SK-N-SH treated with all-trans-retinoic acid at 6 μM for 48 hours (cell line): ENCODE measurements at regions not wholly inside any gene's neighbourhood (a gene's known extent, or its start where the extent isn't known, plus 50 kb on each side); places are given as distances from the start of the nearest gene placed in this dataset.

ENCODE experiments used
- ATAC-seq: fragments of 200-7000 bp; cut with Tn5 transposase; 3 replicates; pipeline ENCODE4 v1.9.1; 2020; ENCODE audit warnings: mild to moderate bottlenecking, moderate library complexity
- ARNTL ChIP-seq: fragments of 450-650 bp; formaldehyde crosslinking; IDR thresholded peaks from 2 replicates; pipeline ENCODE4 v1.5.0; 2020; ENCODE audit warnings: low read depth, mild to moderate bottlenecking, moderate library complexity, borderline replicate concordance
- BACH2 ChIP-seq: fragments of 250-450 bp; sonication (Bioruptor Pico); IDR thresholded peaks from 2 replicates; pipeline ENCODE4 v1.9.0; 2021; ENCODE audit warnings: mild to moderate bottlenecking, borderline replicate concordance
- CREB5 ChIP-seq: fragments of 250-450 bp; sonication (Bioruptor Pico); IDR thresholded peaks from 2 replicates; pipeline ENCODE4 v1.5.1; 2020; ENCODE audit warnings: low read depth, mild to moderate bottlenecking, moderate library complexity
- CSDC2 ChIP-seq: fragments of 250-450 bp; sonication (Bioruptor Pico); IDR thresholded peaks from 2 replicates; pipeline ENCODE4 v1.5.0; 2020; ENCODE audit warnings: mild to moderate bottlenecking, moderate library complexity
- CSRNP3 ChIP-seq: fragments of 250-450 bp; sonication (Bioruptor Pico); IDR thresholded peaks from 2 replicates; pipeline ENCODE4 v1.5.1; 2021; ENCODE audit warnings: mild to moderate bottlenecking, moderate library complexity
- ESRRG ChIP-seq: fragments of 250-450 bp; sonication (Bioruptor Pico); IDR thresholded peaks from 2 replicates; pipeline ENCODE4 v1.6.1; 2021; ENCODE audit warnings: mild to moderate bottlenecking
- GLIS3 ChIP-seq: fragments of 250-450 bp; sonication (Bioruptor Pico); IDR thresholded peaks from 2 replicates; pipeline ENCODE4 v1.5.0; 2020; ENCODE audit warnings: mild to moderate bottlenecking, moderate library complexity
- ISL1 ChIP-seq: fragments of 250-450 bp; sonication (Bioruptor Pico); IDR thresholded peaks from 2 replicates; pipeline ENCODE4 v2.1.2; 2022; ENCODE audit warnings: mild to moderate bottlenecking, moderate library complexity
- OSR1 ChIP-seq: fragments of 250-450 bp; sonication (Bioruptor Pico); IDR thresholded peaks from 2 replicates; pipeline ENCODE4 v1.8.0; 2022; ENCODE audit warnings: moderate library complexity, mild to moderate bottlenecking, inconsistent platforms
- PATZ1 ChIP-seq: fragments of 250-450 bp; sonication (Bioruptor Pico); IDR thresholded peaks from 2 replicates; pipeline ENCODE4 v1.8.0; 2020; ENCODE audit warnings: mild to moderate bottlenecking, moderate library complexity, borderline replicate concordance
- POU6F1 ChIP-seq: fragments of 250-450 bp; sonication (Bioruptor Pico); IDR thresholded peaks from 2 replicates; pipeline ENCODE4 v1.8.0; 2021; ENCODE audit warnings: low read depth, mild to moderate bottlenecking, moderate library complexity, borderline replicate concordance
- PPARA ChIP-seq: fragments of 250-450 bp; sonication (Bioruptor Pico); IDR thresholded peaks from 2 replicates; pipeline ENCODE4 v1.5.0; 2020; ENCODE audit warnings: mild to moderate bottlenecking, borderline replicate concordance
- RARB ChIP-seq: fragments of 250-450 bp; sonication (Bioruptor Pico); IDR thresholded peaks from 2 replicates; pipeline ENCODE4 v1.8.0; 2021; ENCODE audit warnings: mild to moderate bottlenecking, moderate library complexity
- SNAI2 ChIP-seq: fragments of 250-450 bp; sonication (Bioruptor Pico); IDR thresholded peaks from 2 replicates; pipeline ENCODE4 v1.5.0; 2020; ENCODE audit warnings: mild to moderate bottlenecking, moderate library complexity
- TOX ChIP-seq: fragments of 250-450 bp; sonication (Bioruptor Pico); IDR thresholded peaks from 2 replicates; pipeline ENCODE4 v1.8.0; 2021; ENCODE audit warnings: mild to moderate bottlenecking, moderate library complexity, borderline replicate concordance
- TSHZ2 ChIP-seq: fragments of 250-450 bp; sonication (Bioruptor Pico); IDR thresholded peaks from 2 replicates; pipeline ENCODE4 v1.5.0; 2020; ENCODE audit warnings: mild to moderate bottlenecking, moderate library complexity
- ZC3H10 ChIP-seq: fragments of 250-450 bp; sonication (Bioruptor Pico); IDR thresholded peaks from 2 replicates; pipeline ENCODE4 v1.5.1; 2021; ENCODE audit warnings: mild to moderate bottlenecking, moderate library complexity
- ZFP3 ChIP-seq: fragments of 250-450 bp; sonication (Bioruptor Pico); IDR thresholded peaks from 2 replicates; pipeline ENCODE4 v1.5.0; 2020; ENCODE audit warnings: mild to moderate bottlenecking, moderate library complexity
- ZFP30 ChIP-seq: fragments of 450-650 bp; formaldehyde crosslinking; IDR thresholded peaks from 2 replicates; pipeline ENCODE4 v1.5.0; 2022; ENCODE audit warnings: mild to moderate bottlenecking, moderate library complexity
- ZNF565 ChIP-seq: fragments of 450-650 bp; formaldehyde crosslinking; conservative IDR thresholded peaks from 2 replicates; pipeline ENCODE4 v1.5.0; 2020; ENCODE audit warnings: low read depth, mild to moderate bottlenecking, moderate library complexity
- ZNF8 ChIP-seq: fragments of 450-650 bp; formaldehyde crosslinking; IDR thresholded peaks from 2 replicates; pipeline ENCODE4 v1.5.0; 2020; ENCODE audit warnings: mild to moderate bottlenecking, moderate library complexity

- ATAC-seq = no peak
- TF ChIP-seq ESRRG (CRISPR knock-in tag) = no peak
- no peak for TF ChIP-seq PPARA (CRISPR knock-in tag)
- no peak for TF ChIP-seq ZC3H10 (CRISPR knock-in tag)
- TF ChIP-seq ISL1 (CRISPR knock-in tag) = no peak
- TF ChIP-seq TSHZ2 (CRISPR knock-in tag) = no peak
- no peak for TF ChIP-seq POU6F1 (CRISPR knock-in tag)
- TF ChIP-seq ZNF8 = no peak
- TF ChIP-seq CSDC2 (CRISPR knock-in tag) = no peak
- TF ChIP-seq, all 23 proteins: peak for 0
Observed at GRCh38 chr12:89999699-90000505, 291.3 kb upstream of the ATP2B1 start.

GRCh38 chr12:89995870-89996269 lies 287.2 kb upstream of the ATP2B1 start:
- TF ChIP-seq ZFP30 (CRISPR knock-in tag) (no peak), ISL1 (CRISPR knock-in tag) (no peak), BACH2 (CRISPR knock-in tag) (no peak), OSR1 (CRISPR knock-in tag) (no peak)
- TF ChIP-seq, all 23 proteins: peak for 0
- no peak for ATAC-seq

GRCh38 chr12:89994911-89995310 lies 286.3 kb upstream of the ATP2B1 start:
- no peak for TF ChIP-seq ZC3H10 (CRISPR knock-in tag)
- no peak for TF ChIP-seq SNAI2
- TF ChIP-seq ESRRG (CRISPR knock-in tag) = no peak
- no peak for TF ChIP-seq ZNF8
- TF ChIP-seq TSHZ2 (CRISPR knock-in tag) = no peak
- TF ChIP-seq CSRNP3 (CRISPR knock-in tag) = no peak
- TF ChIP-seq CSDC2 (CRISPR knock-in tag) = no peak
- no peak for TF ChIP-seq RARB (CRISPR knock-in tag)
- no peak for TF ChIP-seq PATZ1 (CRISPR knock-in tag)
- TF ChIP-seq PPARA (CRISPR knock-in tag) = no peak
- TF ChIP-seq TOX (CRISPR knock-in tag) = no peak
- no peak for TF ChIP-seq ISL1 (CRISPR knock-in tag)
- no peak for TF ChIP-seq CREB5 (CRISPR knock-in tag)
- TF ChIP-seq ZNF565 (CRISPR knock-in tag) = no peak
- TF ChIP-seq ZFP30 (CRISPR knock-in tag) = no peak
- TF ChIP-seq POU6F1 (CRISPR knock-in tag) = no peak
- no peak for TF ChIP-seq ARNTL (CRISPR knock-in tag)
- TF ChIP-seq OSR1 (CRISPR knock-in tag) = no peak
- no peak for TF ChIP-seq ZFP3 (CRISPR knock-in tag)
- no peak for TF ChIP-seq GLIS3
- no peak for ATAC-seq
